Neural progenitor cell (in vitro differentiated cells): ENCODE measurements at regions not wholly inside any gene's neighbourhood (a gene's known extent, or its start where the extent isn't known, plus 50 kb on each side); places are given as distances from the start of the nearest gene placed in this dataset.
"Not testable (repeated sequence)": the region's sequence is repeated elsewhere in the genome, so short reads cannot be mapped to it uniquely, and the experiment has no call there.

Experiments used
- CTCF ChIP-seq: fragments of 200-600 bp; sonication (generic); IDR thresholded peaks from 2 replicates; pipeline ENCODE4 v1.5.1; 2017; ENCODE audit warnings: antibody characterized with exemption, mild to moderate bottlenecking
- EZH2 ChIP-seq: fragments of 200-600 bp; sonication (generic); IDR thresholded peaks from 2 replicates; pipeline ENCODE4 v1.6.1; 2017; ENCODE audit warnings: antibody characterized with exemption, mild to moderate bottlenecking, moderate library complexity
- EZH2phosphoT487 ChIP-seq: fragments of 200-600 bp; sonication (generic); IDR thresholded peaks from 2 replicates; pipeline ENCODE4 v1.6.1; 2017; ENCODE audit warnings: antibody characterized with exemption

- not testable (repeated sequence) for TF ChIP-seq CTCF, EZH2phosphoT487, EZH2
These were observed 93.5 kb upstream of the EYA4 start for GRCh38 chr6:133147470-133148184.
